Activated naive CD4-positive, alpha-beta T cell treated with anti-CD3 and anti-CD28 coated beads, Interleukin-2, amount 10 ng/mL, durations not matched to agents 7 days and 5 days (primary cell): ENCODE measurements at regions not wholly inside any gene's neighbourhood (a gene's known extent, or its start where the extent isn't known, plus 50 kb on each side); places are given as distances from the start of the nearest gene placed in this dataset.
"Not testable (repeated sequence)": the region's sequence is repeated elsewhere in the genome, so short reads cannot be mapped to it uniquely, and the experiment has no call there.

ENCODE experiments used
- CTCF ChIA-PET: fragments of 350-600 bp; sonication (Branson Sonifier 250); formaldehyde crosslinking; loops from one replicate; lab custom pipeline; 2021; ENCODE audit warnings: antibody characterized with exemption; lab: Charles Lee
- DNase-seq: peaks from one replicate; pipeline ENCODE4 v3.0.0-alpha.2; 2020
- H3K27ac Mint-ChIP-seq: one replicate; pipeline ENCODE4 v1.8.0; 2021; ENCODE audit warnings: mild to moderate bottlenecking, moderate library complexity, mixed read lengths
- H3K27me3 Mint-ChIP-seq: one replicate; pipeline ENCODE4 v1.8.0; 2021; ENCODE audit warnings: mild to moderate bottlenecking, mixed read lengths
- H3K36me3 Mint-ChIP-seq: one replicate; pipeline ENCODE4 v1.8.0; 2021; ENCODE audit warnings: mixed read lengths
- H3K4me1 Mint-ChIP-seq: one replicate; pipeline ENCODE4 v1.8.0; 2021; ENCODE audit warnings: mixed read lengths
- H3K4me3 Mint-ChIP-seq: one replicate; pipeline ENCODE4 v1.8.0; 2021; ENCODE audit warnings: mild to moderate bottlenecking, moderate library complexity, mixed read lengths
- H3K9me3 Mint-ChIP-seq: one replicate; pipeline ENCODE4 v1.8.0; 2021; ENCODE audit warnings: mixed read lengths

- no peak for DNase-seq
- no peak overlapping the region for H3K27ac Mint-ChIP-seq
- no peaks in the 10 kb centered on the region for H3K36me3 Mint-ChIP-seq
- no peaks in the 10 kb centered on the region for H3K27me3 Mint-ChIP-seq
- CTCF ChIA-PET = no interaction called here
- no peak overlapping the region for H3K4me3 Mint-ChIP-seq
- H3K4me1 Mint-ChIP-seq = no peaks in the 10 kb centered on the region
- H3K9me3 Mint-ChIP-seq = no peaks in the 10 kb centered on the region
Measured at GRCh38 chr13:100808330-100809128, 133.9 kb upstream of the TMTC4 start.

- H3K9me3 Mint-ChIP-seq = no peaks in the 10 kb centered on the region
- no peak overlapping the region for H3K4me3 Mint-ChIP-seq
- H3K4me1 Mint-ChIP-seq = no peaks in the 10 kb centered on the region
- no peak overlapping the region for H3K27ac Mint-ChIP-seq
- H3K27me3 Mint-ChIP-seq = no peaks in the 10 kb centered on the region
- CTCF ChIA-PET = no interaction called here
- no peaks in the 10 kb centered on the region for H3K36me3 Mint-ChIP-seq
- DNase-seq = no peak
Measured at GRCh38 chr13:100803091-100803490, 128.5 kb upstream of the TMTC4 start.

- no peak for DNase-seq
- Mint-ChIP-seq H3K27me3 (peaks cover 4% of the 10 kb centered on the region), H3K27ac (no peak overlapping the region), H3K4me3 (no peak overlapping the region), H3K4me1 (no peaks in the 10 kb centered on the region), H3K36me3 (no peaks in the 10 kb centered on the region), H3K9me3 (peaks cover 2% of the 10 kb centered on the region)
- CTCF ChIA-PET = interaction anchor here (1.5 kb wide), 1 partner anchor 227 kb away, joined by 3 read pairs; no protein-coding TSS in a partner anchor
Measured at GRCh38 chr13:100800283-100800875, 125.8 kb upstream of the TMTC4 start.

- Mint-ChIP-seq H3K9me3 (peaks cover 3% of the 10 kb centered on the region), H3K27ac (no peak overlapping the region), H3K36me3 (no peaks in the 10 kb centered on the region), H3K4me3 (no peak overlapping the region), H3K27me3 (peaks cover 4% of the 10 kb centered on the region), H3K4me1 (no peaks in the 10 kb centered on the region)
- CTCF ChIA-PET = no interaction called here
- no peak for DNase-seq
Measured at GRCh38 chr13:100798739-100799361, 124.3 kb upstream of the TMTC4 start.

- no peaks in the 10 kb centered on the region for H3K4me1 Mint-ChIP-seq
- no peaks in the 10 kb centered on the region for H3K36me3 Mint-ChIP-seq
- H3K27ac Mint-ChIP-seq = no peak overlapping the region
- H3K9me3 Mint-ChIP-seq = peaks cover 3% of the 10 kb centered on the region
- H3K4me3 Mint-ChIP-seq = no peak overlapping the region
- no peak for DNase-seq
- CTCF ChIA-PET = no interaction called here
- peaks cover 4% of the 10 kb centered on the region for H3K27me3 Mint-ChIP-seq
Measured at GRCh38 chr13:100797921-100798320, 123.3 kb upstream of the TMTC4 start.

GRCh38 chr13:100796463-100796862 lies 121.9 kb upstream of the TMTC4 start:
- Mint-ChIP-seq H3K9me3 (peaks cover 6% of the 10 kb centered on the region), H3K27ac (no peak overlapping the region), H3K4me1 (no peaks in the 10 kb centered on the region), H3K27me3 (peaks cover 4% of the 10 kb centered on the region), H3K36me3 (no peaks in the 10 kb centered on the region), H3K4me3 (no peak overlapping the region)
- CTCF ChIA-PET = no interaction called here
- DNase-seq = no peak

- Mint-ChIP-seq H3K27me3 (peaks cover 5% of the 10 kb centered on the region), H3K27ac (no peak overlapping the region), H3K4me1 (no peaks in the 10 kb centered on the region), H3K36me3 (no peaks in the 10 kb centered on the region), H3K9me3 (peaks cover 6% of the 10 kb centered on the region), H3K4me3 (no peak overlapping the region)
- CTCF ChIA-PET = no interaction called here
- no peak for DNase-seq
Measured at GRCh38 chr13:100794575-100794974, 120.0 kb upstream of the TMTC4 start.

GRCh38 chr13:100790405-100790804 lies 115.8 kb upstream of the TMTC4 start:
- CTCF ChIA-PET = no interaction called here
- peaks cover 5% of the 10 kb centered on the region for H3K9me3 Mint-ChIP-seq
- no peaks in the 10 kb centered on the region for H3K4me1 Mint-ChIP-seq
- no peak overlapping the region for H3K27ac Mint-ChIP-seq
- no peak for DNase-seq
- H3K4me3 Mint-ChIP-seq = no peak overlapping the region
- no peaks in the 10 kb centered on the region for H3K36me3 Mint-ChIP-seq
- peaks cover 9% of the 10 kb centered on the region for H3K27me3 Mint-ChIP-seq

- Mint-ChIP-seq H3K27me3 (peaks cover 9% of the 10 kb centered on the region), H3K9me3 (peaks cover 5% of the 10 kb centered on the region), H3K4me3 (no peak overlapping the region), H3K36me3 (no peaks in the 10 kb centered on the region), H3K4me1 (no peaks in the 10 kb centered on the region), H3K27ac (no peak overlapping the region)
- CTCF ChIA-PET = interaction anchor here (0.7 kb wide), 1 partner anchor 181 kb away, joined by 3 read pairs; no protein-coding TSS in a partner anchor
- no peak for DNase-seq
Measured at GRCh38 chr13:100789968-100790367, 115.4 kb upstream of the TMTC4 start.

GRCh38 chr13:100789481-100789880 lies 114.9 kb upstream of the TMTC4 start:
- DNase-seq = no peak
- Mint-ChIP-seq H3K36me3 (no peaks in the 10 kb centered on the region), H3K4me3 (no peak overlapping the region), H3K27me3 (peaks cover 9% of the 10 kb centered on the region), H3K4me1 (no peaks in the 10 kb centered on the region), H3K27ac (no peak overlapping the region), H3K9me3 (peaks cover 3% of the 10 kb centered on the region)
- CTCF ChIA-PET = interaction anchor here (0.7 kb wide), 1 partner anchor 180 kb away, joined by 3 read pairs; no protein-coding TSS in a partner anchor

GRCh38 chr13:100789025-100789424 lies 114.4 kb upstream of the TMTC4 start:
- no peak overlapping the region for H3K27ac Mint-ChIP-seq
- no peak overlapping the region for H3K4me3 Mint-ChIP-seq
- no peaks in the 10 kb centered on the region for H3K36me3 Mint-ChIP-seq
- no peak for DNase-seq
- peaks cover 9% of the 10 kb centered on the region for H3K27me3 Mint-ChIP-seq
- peaks cover 3% of the 10 kb centered on the region for H3K9me3 Mint-ChIP-seq
- CTCF ChIA-PET = no interaction called here
- H3K4me1 Mint-ChIP-seq = no peaks in the 10 kb centered on the region

- no peak for DNase-seq
- Mint-ChIP-seq H3K4me3 (no peak overlapping the region), H3K36me3 (no peaks in the 10 kb centered on the region), H3K4me1 (no peaks in the 10 kb centered on the region), H3K27me3 (peaks cover 9% of the 10 kb centered on the region), H3K9me3 (peaks cover 3% of the 10 kb centered on the region), H3K27ac (no peak overlapping the region)
- CTCF ChIA-PET = no interaction called here
Measured at GRCh38 chr13:100788540-100788939, 113.9 kb upstream of the TMTC4 start.

GRCh38 chr13:100787899-100788298 lies 113.3 kb upstream of the TMTC4 start:
- H3K4me1 Mint-ChIP-seq = no peaks in the 10 kb centered on the region
- no peak overlapping the region for H3K4me3 Mint-ChIP-seq
- no peaks in the 10 kb centered on the region for H3K36me3 Mint-ChIP-seq
- no peak for DNase-seq
- H3K27ac Mint-ChIP-seq = no peak overlapping the region
- H3K27me3 Mint-ChIP-seq = peaks cover 9% of the 10 kb centered on the region
- CTCF ChIA-PET = no interaction called here
- peaks cover 3% of the 10 kb centered on the region for H3K9me3 Mint-ChIP-seq

- H3K36me3 Mint-ChIP-seq, DNase-seq, CTCF ChIA-PET, H3K27me3 Mint-ChIP-seq, H3K4me3 Mint-ChIP-seq, H3K4me1 Mint-ChIP-seq, H3K27ac Mint-ChIP-seq, H3K9me3 Mint-ChIP-seq: not testable (repeated sequence)
Measured at GRCh38 chr13:100776686-100777085, 102.1 kb upstream of the TMTC4 start.
